HG02852 (cell line): ENCODE measurements at regions not wholly inside any gene's neighbourhood (a gene's known extent, or its start where the extent isn't known, plus 50 kb on each side); places are given as distances from the start of the nearest gene placed in this dataset.
"Not testable (repeated sequence)": the region's sequence is repeated elsewhere in the genome, so short reads cannot be mapped to it uniquely, and the experiment has no call there.

Experiments
- ATAC-seq: cut with Tn5 transposase; IDR thresholded peaks from one replicate; pipeline ENCODE4 v1.9.1; 2021; ENCODE audit warnings: mild to moderate bottlenecking, moderate library complexity; ENCODE audit not compliant: unreplicated experiment

GRCh38 chr5:101532430-101532829 is 629.3 kb upstream of the ST8SIA4 start:
- no peak for ATAC-seq

DNA sequence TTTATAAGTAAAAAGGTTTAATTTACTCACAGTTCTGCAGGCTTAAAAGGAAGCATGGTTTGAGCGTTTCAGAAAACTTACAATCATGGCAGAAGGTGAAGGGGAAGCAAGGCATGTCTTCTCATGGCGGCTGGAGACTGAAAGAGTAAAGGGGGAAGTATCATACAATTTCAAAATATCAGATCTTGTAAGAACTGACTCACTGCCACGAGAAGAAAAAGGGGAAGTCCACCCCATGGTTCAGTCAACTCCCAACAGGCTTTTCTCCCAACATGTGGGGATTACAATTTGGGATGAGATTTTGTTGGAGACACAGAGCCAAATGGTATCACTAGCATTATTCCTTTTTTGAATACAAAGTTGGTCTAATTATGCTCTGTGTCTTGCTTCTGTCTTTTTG is 627.9 kb upstream of the ST8SIA4 start:
- no peak for ATAC-seq

- ATAC-seq = not testable (repeated sequence)
Observed at GRCh38 chr5:101529094-101529493, 626.0 kb upstream of the ST8SIA4 start.

- ATAC-seq = no peak
Observed at GRCh38 chr5:101520417-101520816, 617.3 kb upstream of the ST8SIA4 start.

DNA sequence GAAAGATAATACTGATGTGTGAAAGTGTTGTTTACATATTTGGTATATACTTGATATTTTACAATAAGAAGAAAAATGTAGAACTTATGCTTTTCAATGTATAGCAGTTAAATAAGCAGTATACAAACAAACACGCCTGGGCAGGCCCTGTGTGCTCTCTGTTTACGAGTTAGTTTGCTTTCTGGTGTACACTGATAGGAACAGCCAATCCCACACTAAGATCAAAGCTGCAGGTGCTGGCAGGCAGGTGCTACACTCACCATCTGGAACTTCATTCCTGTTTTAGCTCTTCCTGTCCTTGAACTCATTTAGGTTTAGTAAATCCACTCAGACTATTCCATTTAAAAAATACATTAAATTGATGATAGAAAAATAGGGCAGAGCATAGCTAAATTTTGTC is 614.7 kb upstream of the ST8SIA4 start:
- no peak for ATAC-seq

DNA sequence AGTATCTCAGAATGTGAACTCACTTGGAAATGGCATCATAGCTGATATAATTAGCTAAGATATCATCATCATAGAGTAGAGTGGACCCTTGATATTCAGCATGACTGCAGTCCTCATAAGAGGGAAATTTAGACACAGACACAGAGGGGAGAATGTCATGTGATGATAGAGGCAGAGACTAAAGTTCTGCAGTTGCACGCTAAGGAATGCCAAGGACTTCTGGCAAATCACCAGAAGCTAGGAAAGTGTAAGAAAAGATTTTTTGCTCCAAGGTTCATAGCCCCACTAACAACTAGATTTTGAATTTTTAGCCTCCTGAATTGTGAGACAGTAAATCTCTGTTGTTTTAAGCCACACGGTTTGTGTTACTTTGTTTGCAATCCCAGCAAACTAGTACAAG is 612.6 kb upstream of the ST8SIA4 start:
- no peak for ATAC-seq

- no peak for ATAC-seq
Observed at GRCh38 chr5:101505891-101506570, 602.9 kb upstream of the ST8SIA4 start.

- no peak for ATAC-seq
Observed at GRCh38 chr5:101482931-101483330, 579.8 kb upstream of the ST8SIA4 start.

DNA sequence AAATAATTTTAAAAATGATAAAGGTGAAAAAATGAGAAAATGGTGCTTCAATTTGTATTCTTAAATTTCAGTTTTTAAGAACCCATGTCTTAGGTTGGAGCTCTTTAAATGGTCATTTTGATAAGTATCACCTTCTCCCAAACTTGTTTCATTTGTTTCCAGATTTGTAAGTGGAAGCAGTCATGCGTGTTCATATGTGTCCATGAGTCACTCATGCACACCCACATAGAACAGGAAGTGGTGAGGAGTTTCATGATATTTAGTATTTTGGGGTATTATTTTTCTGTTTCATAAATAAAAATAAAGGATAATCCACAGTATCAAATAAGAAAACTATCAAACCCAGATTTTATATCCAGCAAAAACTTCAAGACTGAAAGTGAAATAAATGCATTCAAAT is 570.4 kb upstream of the ST8SIA4 start:
- no peak for ATAC-seq

DNA sequence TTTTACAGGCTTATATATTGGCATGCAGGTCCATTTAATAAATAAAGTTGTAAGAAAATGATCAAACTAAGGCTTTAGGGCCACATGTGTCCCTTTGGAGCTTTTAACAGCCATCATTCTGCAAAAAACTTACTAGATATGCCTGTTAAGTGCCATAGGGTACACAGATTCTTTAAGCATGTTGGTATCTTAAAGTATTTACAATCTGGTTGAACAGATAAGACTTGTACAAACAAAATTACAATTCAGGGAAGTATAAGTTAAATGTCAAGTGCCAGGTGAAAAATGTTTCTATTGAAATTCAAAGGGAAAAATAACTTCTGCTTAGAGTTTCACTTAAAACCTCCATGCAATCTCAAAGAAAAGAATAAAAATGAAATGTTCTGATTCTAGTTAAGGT is 558.4 kb upstream of the ST8SIA4 start:
- no peak for ATAC-seq

DNA sequence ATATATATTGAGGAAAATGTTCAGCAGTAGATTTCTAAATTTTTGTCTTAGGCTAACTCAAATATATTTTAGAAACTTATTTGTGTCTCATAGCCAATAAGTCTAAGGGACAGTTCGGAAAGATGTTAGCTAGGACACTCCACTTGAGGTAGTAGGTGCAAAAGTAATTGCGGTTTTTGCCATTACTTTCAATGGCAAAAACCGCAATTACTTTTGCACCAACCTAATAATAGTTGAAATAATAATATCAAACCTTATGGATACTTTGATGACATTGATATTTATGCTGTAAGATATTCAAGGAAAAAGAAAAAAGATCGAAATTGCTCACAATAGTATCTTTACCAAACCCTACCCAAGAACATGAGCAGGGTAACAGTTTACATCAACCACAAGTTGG is 555.5 kb upstream of the ST8SIA4 start:
- ATAC-seq = no peak

- no peak for ATAC-seq
Observed at GRCh38 chr5:101455851-101456250, 552.8 kb upstream of the ST8SIA4 start.

DNA sequence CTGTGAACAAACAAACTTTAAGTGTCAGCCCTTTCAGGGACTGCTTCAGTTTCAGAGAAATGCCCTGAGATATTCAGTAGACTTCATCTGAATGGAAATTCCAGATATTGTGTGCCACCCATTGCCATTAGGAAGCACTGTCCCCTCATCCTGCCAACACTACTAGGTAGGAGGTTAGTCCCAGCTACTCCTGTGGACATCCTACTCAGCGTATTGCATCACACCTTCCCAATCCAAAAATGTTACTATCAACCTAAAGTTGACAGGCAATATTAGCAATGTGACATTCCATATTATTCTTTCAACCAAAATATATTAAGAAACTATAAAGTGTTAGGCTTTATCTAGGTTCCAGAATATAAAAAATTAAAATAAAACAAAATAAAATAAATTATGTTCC is 552.0 kb upstream of the ST8SIA4 start:
- no peak for ATAC-seq

GRCh38 chr5:101442281-101442680 is 539.2 kb upstream of the ST8SIA4 start:
- ATAC-seq = not testable (repeated sequence)

- no peak for ATAC-seq
Observed at GRCh38 chr5:101440173-101440572, 537.1 kb upstream of the ST8SIA4 start.

DNA sequence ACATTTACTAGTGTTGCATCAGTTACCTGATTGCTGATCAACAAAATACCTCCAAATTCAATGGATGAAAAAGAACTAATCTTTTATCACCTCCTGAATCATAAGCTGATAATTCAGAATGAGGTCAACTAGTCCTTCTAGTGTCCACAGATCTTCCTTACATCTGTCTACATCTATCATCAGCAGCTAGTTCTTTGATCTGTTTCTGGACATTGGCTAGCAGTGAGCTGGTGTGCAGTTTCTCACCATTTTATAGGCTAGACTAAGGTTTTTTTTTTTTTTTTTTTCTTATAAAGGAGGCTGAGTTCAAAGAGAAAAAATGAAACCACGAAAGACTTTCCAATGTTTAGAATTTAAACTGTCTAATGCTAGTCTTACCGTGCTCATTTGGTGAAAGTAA is 534.3 kb upstream of the ST8SIA4 start:
- ATAC-seq = no peak

DNA sequence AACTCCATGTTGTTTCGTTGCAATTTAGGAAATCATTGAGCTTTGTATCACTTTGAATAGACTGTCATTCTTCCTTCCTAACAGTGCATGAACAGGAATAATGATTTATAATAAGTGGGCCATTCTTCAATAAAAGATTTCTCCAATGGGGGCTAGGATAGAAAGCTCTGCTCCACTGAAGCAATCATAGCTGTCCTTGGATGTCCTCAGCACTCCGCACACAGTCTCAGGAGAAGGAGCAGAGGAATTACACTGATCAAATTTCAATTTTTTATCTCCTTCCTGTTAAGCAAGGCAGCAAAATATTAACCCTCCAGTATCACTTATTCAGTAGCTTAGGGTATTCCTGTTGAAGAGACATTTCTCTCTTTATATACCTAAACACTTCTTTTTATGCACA is 532.7 kb upstream of the ST8SIA4 start:
- no peak for ATAC-seq

GRCh38 chr5:101431201-101431600 is 528.1 kb upstream of the ST8SIA4 start:
- no peak for ATAC-seq

DNA sequence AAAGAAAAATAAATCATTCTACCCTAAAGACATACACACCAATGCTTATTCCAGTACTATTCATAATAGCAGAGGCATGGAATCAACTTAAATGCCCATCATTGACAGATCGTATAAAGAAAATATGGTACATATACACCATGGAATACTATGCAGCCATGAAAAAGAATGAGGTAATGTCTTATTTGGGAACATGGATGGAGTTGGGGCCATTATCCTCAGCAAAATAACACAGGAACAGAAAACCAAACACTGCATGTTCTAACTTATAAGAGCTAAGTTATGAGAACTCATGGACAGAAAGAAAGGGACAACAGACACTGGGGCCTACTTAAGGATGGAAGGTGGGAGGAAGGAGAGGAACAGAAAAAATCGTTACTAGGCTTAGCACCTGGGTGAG is 527.5 kb upstream of the ST8SIA4 start:
- no peak for ATAC-seq

GRCh38 chr5:101429241-101429640 is 526.2 kb upstream of the ST8SIA4 start:
- ATAC-seq = no peak

- no peak for ATAC-seq
Observed at GRCh38 chr5:101425339-101425859, 522.3 kb upstream of the ST8SIA4 start.

- ATAC-seq = no peak
Observed at GRCh38 chr5:101424530-101425175, 521.6 kb upstream of the ST8SIA4 start.

GRCh38 chr5:101418713-101419118 is 515.6 kb upstream of the ST8SIA4 start:
- ATAC-seq = no peak
